ENCODE measurements at regions not wholly inside any gene's neighbourhood (a gene's known extent, or its start where the extent isn't known, plus 50 kb on each side); places are given as distances from the start of the nearest gene placed in this dataset.

DNA sequence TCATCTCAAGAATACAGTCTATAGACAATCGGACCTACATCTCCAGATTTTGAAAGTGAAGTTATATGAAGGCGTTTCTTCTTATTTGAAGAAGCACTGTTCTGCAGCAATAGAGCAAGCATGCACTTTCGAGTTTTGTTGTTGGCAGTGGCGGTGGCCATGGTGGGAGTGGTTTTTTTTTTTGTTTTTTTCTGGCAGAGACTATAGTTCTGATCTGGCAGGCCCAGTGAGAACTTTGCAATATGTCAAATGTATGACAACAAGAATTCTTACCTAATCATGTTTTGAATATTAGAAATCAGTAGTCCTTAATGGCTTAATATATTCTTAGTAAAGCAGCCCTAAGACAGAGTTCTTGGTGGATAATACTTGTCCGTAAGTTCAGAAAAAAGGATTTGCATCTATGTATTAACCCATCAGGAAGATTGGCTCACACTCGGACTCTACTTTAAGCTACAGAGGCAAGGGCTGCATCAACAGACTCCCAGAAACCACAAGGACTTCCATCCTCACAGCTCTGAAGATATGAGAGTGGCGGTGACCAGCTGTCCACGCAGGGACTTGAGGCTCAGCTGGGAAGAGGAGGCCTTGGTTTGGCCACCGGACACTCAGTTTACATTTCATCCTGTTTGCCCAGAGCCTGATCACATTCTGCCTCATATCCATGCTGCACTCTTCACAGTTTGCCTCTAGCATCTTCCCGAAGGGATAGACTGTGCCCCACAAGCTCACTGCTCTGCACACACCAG lies 124.1 kb upstream of the THBS1 start:
- no peak overlapping the region for H4K12ac ChIP-seq (ENCODE audit: low read depth, low read length)
- H3K27me3 ChIP-seq (ENCODE audit: insufficient read depth, low read length) = no peaks in the 10 kb centered on the region
- no peak overlapping the region for H3K18ac ChIP-seq (ENCODE audit: low read length)
- no peak overlapping the region for H2BK12ac ChIP-seq (ENCODE audit: low read length)
- H3K4me1 ChIP-seq (ENCODE audit: control insufficient read depth in 1 of 2, insufficient read depth in 2 of 2, low read length in 2 of 2) = no peaks in the 10 kb centered on the region
- no peak overlapping the region for H2AK5ac ChIP-seq (ENCODE audit: low read length)
- no peak overlapping the region for H3K9ac ChIP-seq (ENCODE audit: low read length)
- no peak overlapping the region for H2BK5ac ChIP-seq (ENCODE audit: low read depth, low read length, poor library complexity)
- no peak overlapping the region for H3K4me2 ChIP-seq (ENCODE audit: low read length)
- no peak overlapping the region for H3K4ac ChIP-seq (ENCODE audit: low read depth, low read length)
- H3K79me1 ChIP-seq (ENCODE audit: low read length) = no peaks in the 10 kb centered on the region
- no CpG with 5 or more reads among the region's 10 CpGs for WGBS (ENCODE audit: extremely low coverage, insufficient coverage, insufficient read length)
- no peak overlapping the region for H4K8ac ChIP-seq (ENCODE audit: low read depth, low read length)
- H4K91ac ChIP-seq (ENCODE audit: low read depth, low read length) = no peak overlapping the region
- no peak overlapping the region for H2AFZ ChIP-seq (ENCODE audit: insufficient read depth, low read length, poor library complexity)
- no peaks in the 10 kb centered on the region for H3K79me2 ChIP-seq (ENCODE audit: control insufficient read depth, insufficient read depth, low read length, poor library complexity)
- H2BK120ac ChIP-seq (ENCODE audit: insufficient read depth, low read length, poor library complexity) = no peak overlapping the region
- H3K4me3 ChIP-seq (ENCODE audit: low read depth, low read length) = no peak overlapping the region
- DNase-seq = no peak
- H3K14ac ChIP-seq (ENCODE audit: low read length) = no peak overlapping the region
- H3K36me3 ChIP-seq (ENCODE audit: control insufficient read depth in 1 of 2, insufficient read depth in 2 of 2, low read length in 2 of 2) = no peaks in the 10 kb centered on the region
- H3K27ac ChIP-seq (ENCODE audit: low read depth, low read length) = no peak overlapping the region
- H3K23ac ChIP-seq (ENCODE audit: low read length) = no peak overlapping the region
- no peaks in the 10 kb centered on the region for H3K9me3 ChIP-seq (ENCODE audit: insufficient read depth, low read depth, low read length)

GRCh38 chr15:39458131-39458530 lies 122.7 kb upstream of the THBS1 start:
- no peak overlapping the region for H3K4me2 ChIP-seq (ENCODE audit: low read length)
- H2BK12ac ChIP-seq (ENCODE audit: low read length) = no peak overlapping the region
- no CpG with 5 or more reads among the region's 3 CpGs for WGBS (ENCODE audit: extremely low coverage, insufficient coverage, insufficient read length)
- no peaks in the 10 kb centered on the region for H3K79me1 ChIP-seq (ENCODE audit: low read length)
- no peak overlapping the region for H3K18ac ChIP-seq (ENCODE audit: low read length)
- no peak overlapping the region for H2AFZ ChIP-seq (ENCODE audit: insufficient read depth, low read length, poor library complexity)
- H2BK120ac ChIP-seq (ENCODE audit: insufficient read depth, low read length, poor library complexity) = no peak overlapping the region
- no peak overlapping the region for H3K9ac ChIP-seq (ENCODE audit: low read length)
- H3K4ac ChIP-seq (ENCODE audit: low read depth, low read length) = no peak overlapping the region
- H3K14ac ChIP-seq (ENCODE audit: low read length) = no peak overlapping the region
- no peak overlapping the region for H3K4me3 ChIP-seq (ENCODE audit: low read depth, low read length)
- H3K79me2 ChIP-seq (ENCODE audit: control insufficient read depth, insufficient read depth, low read length, poor library complexity) = no peaks in the 10 kb centered on the region
- H4K8ac ChIP-seq (ENCODE audit: low read depth, low read length) = no peak overlapping the region
- no peak overlapping the region for H3K23ac ChIP-seq (ENCODE audit: low read length)
- H2BK5ac ChIP-seq (ENCODE audit: low read depth, low read length, poor library complexity) = no peak overlapping the region
- no peak overlapping the region for H4K12ac ChIP-seq (ENCODE audit: low read depth, low read length)
- no peak overlapping the region for H2AK5ac ChIP-seq (ENCODE audit: low read length)
- no peak for DNase-seq
- H3K27ac ChIP-seq (ENCODE audit: low read depth, low read length) = no peak overlapping the region
- no peak overlapping the region for H4K91ac ChIP-seq (ENCODE audit: low read depth, low read length)
- H3K27me3 ChIP-seq (ENCODE audit: insufficient read depth, low read length) = no peaks in the 10 kb centered on the region
- no peaks in the 10 kb centered on the region for H3K9me3 ChIP-seq (ENCODE audit: insufficient read depth, low read depth, low read length)
- no peaks in the 10 kb centered on the region for H3K4me1 ChIP-seq (ENCODE audit: control insufficient read depth in 1 of 2, insufficient read depth in 2 of 2, low read length in 2 of 2)
- H3K36me3 ChIP-seq (ENCODE audit: control insufficient read depth in 1 of 2, insufficient read depth in 2 of 2, low read length in 2 of 2) = no peaks in the 10 kb centered on the region

- H2AFZ ChIP-seq (ENCODE audit: insufficient read depth, low read length, poor library complexity) = no peak overlapping the region
- no peak for DNase-seq
Observed at GRCh38 chr15:39459548-39459947, 121.3 kb upstream of the THBS1 start.

GRCh38 chr15:39460748-39461147 lies 120.1 kb upstream of the THBS1 start:
- H3K4ac ChIP-seq (ENCODE audit: low read depth, low read length) = no peak overlapping the region
- DNase-seq = no peak
- no peaks in the 10 kb centered on the region for H3K27me3 ChIP-seq (ENCODE audit: insufficient read depth, low read length)
- no peak overlapping the region for H2AK5ac ChIP-seq (ENCODE audit: low read length)
- no peak overlapping the region for H4K8ac ChIP-seq (ENCODE audit: low read depth, low read length)
- H3K18ac ChIP-seq (ENCODE audit: low read length) = no peak overlapping the region
- no peak overlapping the region for H3K14ac ChIP-seq (ENCODE audit: low read length)
- H3K27ac ChIP-seq (ENCODE audit: low read depth, low read length) = no peak overlapping the region
- H2BK120ac ChIP-seq (ENCODE audit: insufficient read depth, low read length, poor library complexity) = no peak overlapping the region
- H2BK12ac ChIP-seq (ENCODE audit: low read length) = no peak overlapping the region
- H3K23ac ChIP-seq (ENCODE audit: low read length) = no peak overlapping the region
- no CpG with 5 or more reads among the region's 7 CpGs for WGBS (ENCODE audit: extremely low coverage, insufficient coverage, insufficient read length)
- H2BK5ac ChIP-seq (ENCODE audit: low read depth, low read length, poor library complexity) = no peak overlapping the region
- no peak overlapping the region for H3K4me2 ChIP-seq (ENCODE audit: low read length)
- no peaks in the 10 kb centered on the region for H3K79me2 ChIP-seq (ENCODE audit: control insufficient read depth, insufficient read depth, low read length, poor library complexity)
- H3K9ac ChIP-seq (ENCODE audit: low read length) = no peak overlapping the region
- no peak overlapping the region for H4K91ac ChIP-seq (ENCODE audit: low read depth, low read length)
- no peak overlapping the region for H4K12ac ChIP-seq (ENCODE audit: low read depth, low read length)
- no peak overlapping the region for H2AFZ ChIP-seq (ENCODE audit: insufficient read depth, low read length, poor library complexity)
- no peaks in the 10 kb centered on the region for H3K4me1 ChIP-seq (ENCODE audit: control insufficient read depth in 1 of 2, insufficient read depth in 2 of 2, low read length in 2 of 2)
- H3K79me1 ChIP-seq (ENCODE audit: low read length) = no peaks in the 10 kb centered on the region
- H3K4me3 ChIP-seq (ENCODE audit: low read depth, low read length) = no peak overlapping the region
- H3K36me3 ChIP-seq (ENCODE audit: control insufficient read depth in 1 of 2, insufficient read depth in 2 of 2, low read length in 2 of 2) = peaks cover 0 to 2% of the 10 kb centered on the region in 2 experiments
- H3K9me3 ChIP-seq (ENCODE audit: insufficient read depth, low read depth, low read length) = no peaks in the 10 kb centered on the region

More at GRCh38 chr15:39459548-39459947, 121.3 kb upstream of the THBS1 start:
- Histone ChIP-seq H4K91ac (ENCODE audit: low read depth, low read length) (no peak overlapping the region), H3K23ac (ENCODE audit: low read length) (no peak overlapping the region), H3K79me2 (ENCODE audit: control insufficient read depth, insufficient read depth, low read length, poor library complexity) (no peaks in the 10 kb centered on the region), H3K4me2 (ENCODE audit: low read length) (no peak overlapping the region), H2BK5ac (ENCODE audit: low read depth, low read length, poor library complexity) (no peak overlapping the region), H3K27me3 (ENCODE audit: insufficient read depth, low read length) (no peaks in the 10 kb centered on the region), H3K4me3 (ENCODE audit: low read depth, low read length) (no peak overlapping the region), H3K18ac (ENCODE audit: low read length) (no peak overlapping the region), H3K14ac (ENCODE audit: low read length) (no peak overlapping the region), H2BK12ac (ENCODE audit: low read length) (no peak overlapping the region), H4K8ac (ENCODE audit: low read depth, low read length) (no peak overlapping the region), H3K36me3 (ENCODE audit: control insufficient read depth in 1 of 2, insufficient read depth in 2 of 2, low read length in 2 of 2) (no peaks in the 10 kb centered on the region), H3K4ac (ENCODE audit: low read depth, low read length) (no peak overlapping the region), H3K79me1 (ENCODE audit: low read length) (no peaks in the 10 kb centered on the region), H4K12ac (ENCODE audit: low read depth, low read length) (no peak overlapping the region), H2AK5ac (ENCODE audit: low read length) (no peak overlapping the region), H3K27ac (ENCODE audit: low read depth, low read length) (no peak overlapping the region), H2BK120ac (ENCODE audit: insufficient read depth, low read length, poor library complexity) (no peak overlapping the region), H3K9me3 (ENCODE audit: insufficient read depth, low read depth, low read length) (no peaks in the 10 kb centered on the region), H3K4me1 (ENCODE audit: control insufficient read depth in 1 of 2, insufficient read depth in 2 of 2, low read length in 2 of 2) (no peaks in the 10 kb centered on the region), H3K9ac (ENCODE audit: low read length) (no peak overlapping the region)
- no CpG with 5 or more reads among the region's 1 CpG for WGBS (ENCODE audit: extremely low coverage, insufficient coverage, insufficient read length)

Measured in trophoblast cell (in vitro differentiated cells and primary cell).